ENCODE measurements at regions not wholly inside any gene's neighbourhood (a gene's known extent, or its start where the extent isn't known, plus 50 kb on each side); places are given as distances from the start of the nearest gene placed in this dataset.

DNA sequence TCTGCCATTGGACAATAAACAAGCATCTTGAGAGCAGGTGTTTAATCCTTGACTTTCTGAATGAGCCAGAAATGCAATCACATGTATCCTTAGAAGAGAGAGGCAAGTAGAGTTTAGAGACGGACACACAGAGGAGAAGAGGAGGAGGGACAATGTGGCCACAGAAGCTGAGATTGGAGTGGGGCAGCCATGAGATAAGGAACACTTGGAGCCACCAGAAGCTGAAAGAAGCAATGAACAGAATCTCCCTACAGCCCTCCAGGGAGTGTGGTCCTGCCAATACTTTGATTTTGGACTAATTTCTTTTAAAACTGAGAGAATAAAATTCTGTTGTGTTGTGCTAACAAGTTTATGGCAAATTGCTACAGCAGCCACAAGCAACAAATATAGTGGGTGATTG is 141.0 kb downstream of the ATP6V1G3 start:
- no peak for TF ChIP-seq CTCF (IDR thresholded peaks at IDR 0.05; ENCODE audit: insufficient read depth, low read depth, low read length, missing control alignments)
- no peak for DNase-seq (ENCODE audit: low read depth)
- H3K4me3 ChIP-seq (ENCODE audit: low read depth, low read length), result no peak overlapping the region

- no peak for TF ChIP-seq CTCF (IDR thresholded peaks at IDR 0.05; ENCODE audit: insufficient read depth, low read depth, low read length, missing control alignments)
- no peak for DNase-seq (ENCODE audit: low read depth)
- no peak overlapping the region for H3K4me3 ChIP-seq (ENCODE audit: low read depth, low read length)
Measured at GRCh38 chr1:198397208-198397808, 143.2 kb downstream of the ATP6V1G3 start.

DNA sequence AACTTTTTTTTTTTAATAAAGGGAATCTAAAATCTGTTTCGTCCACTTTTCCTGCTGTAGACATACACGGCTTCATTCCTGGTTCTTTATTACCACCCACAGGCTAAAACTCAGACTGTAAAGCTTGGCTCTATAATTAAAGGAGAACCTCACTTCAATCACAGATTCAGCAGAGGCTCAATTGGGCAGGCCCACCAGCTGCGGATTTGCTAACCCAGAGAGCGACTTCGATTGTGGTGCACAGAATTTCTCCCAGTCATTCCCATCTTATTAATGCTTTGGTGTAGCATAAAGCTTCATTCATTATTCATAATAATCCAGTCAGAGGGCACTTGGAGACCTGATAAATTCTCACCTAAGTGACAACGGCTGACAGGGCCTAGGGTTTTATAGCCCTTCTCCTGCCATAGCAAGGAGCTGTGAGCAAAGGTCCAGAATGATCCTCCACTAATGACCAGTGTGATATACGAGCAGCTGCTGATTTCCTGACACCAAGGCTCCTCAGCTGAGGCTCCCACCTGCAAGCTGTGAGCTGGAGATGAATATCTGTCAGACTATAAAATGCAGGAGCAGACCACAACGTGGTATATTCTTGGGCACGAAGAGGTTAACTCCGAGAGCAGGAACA is 149.0 kb downstream of the ATP6V1G3 start:
- H3K4me3 ChIP-seq (ENCODE audit: low read depth, low read length), result no peak overlapping the region
- DNase-seq (ENCODE audit: low read depth), result no peak
- TF ChIP-seq CTCF (IDR thresholded peaks at IDR 0.05; ENCODE audit: insufficient read depth, low read depth, low read length, missing control alignments), result no peak

- no peak for TF ChIP-seq CTCF (IDR thresholded peaks at IDR 0.05; ENCODE audit: insufficient read depth, low read depth, low read length, missing control alignments)
- DNase-seq (ENCODE audit: low read depth), result no peak
- no peak overlapping the region for H3K4me3 ChIP-seq (ENCODE audit: low read depth, low read length)
Measured at GRCh38 chr1:198387587-198387986, 152.9 kb downstream of the ATP6V1G3 start.

DNA sequence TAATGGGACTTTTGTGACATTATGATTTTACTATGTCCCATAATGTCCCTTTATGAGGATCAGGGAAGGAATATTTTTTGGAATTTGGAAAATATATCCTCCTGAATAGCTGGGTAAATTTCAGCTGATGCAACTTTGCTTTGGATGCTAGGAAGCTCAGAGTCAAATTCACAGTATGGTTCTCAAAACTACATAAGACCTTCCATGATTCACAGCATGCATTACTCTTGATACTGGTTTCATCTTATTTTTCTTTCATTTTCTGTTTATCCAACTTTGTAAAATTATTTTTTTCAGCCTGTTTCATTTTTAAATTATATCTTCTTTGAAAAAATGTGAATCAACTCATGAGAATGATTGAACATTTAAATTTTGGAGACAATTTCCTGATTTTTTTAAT is 160.2 kb downstream of the ATP6V1G3 start:
- no peak overlapping the region for H3K4me3 ChIP-seq (ENCODE audit: low read depth, low read length)
- DNase-seq (ENCODE audit: low read depth), result no peak
- no peak for TF ChIP-seq CTCF (IDR thresholded peaks at IDR 0.05; ENCODE audit: insufficient read depth, low read depth, low read length, missing control alignments)

- no peak for DNase-seq (ENCODE audit: low read depth)
- TF ChIP-seq CTCF (IDR thresholded peaks at IDR 0.05; ENCODE audit: insufficient read depth, low read depth, low read length, missing control alignments), result no peak
Measured at GRCh38 chr1:198377702-198378101, 162.8 kb downstream of the ATP6V1G3 start.

GRCh38 chr1:198374288-198374687 is 166.2 kb downstream of the ATP6V1G3 start:
- TF ChIP-seq CTCF (IDR thresholded peaks at IDR 0.05; ENCODE audit: insufficient read depth, low read depth, low read length, missing control alignments), result no peak
- no peak overlapping the region for H3K4me3 ChIP-seq (ENCODE audit: low read depth, low read length)
- DNase-seq (ENCODE audit: low read depth), result no peak

More at GRCh38 chr1:198377702-198378101, 162.8 kb downstream of the ATP6V1G3 start:
- H3K4me3 ChIP-seq (ENCODE audit: low read depth, low read length), result no peak overlapping the region
